Right atrium auricular region (tissue), 2 donors: ENCODE measurements at regions not wholly inside any gene's neighbourhood (a gene's known extent, or its start where the extent isn't known, plus 50 kb on each side); places are given as distances from the start of the nearest gene placed in this dataset.

Experiments used
- DNase-seq: peaks from one replicate; pipeline ENCODE4 v3.0.0-alpha.2; 2019; ENCODE audit warnings: low spot score
- H3K27ac ChIP-seq, 2 donors: fragments of 200-600 bp; sonication (generic); 1 replicate in 1 of 2; 2 replicates in 1 of 2; pipeline ENCODE4 v1.5.1; 2016 to 2019
- H3K27me3 ChIP-seq, 2 donors: fragments of 200-600 bp; sonication (generic); one replicate each; pipeline versions ENCODE4 v1.5.1 to v1.6.0; 2017 to 2019
- H3K36me3 ChIP-seq: fragments of 200-600 bp; sonication (generic); one replicate; pipeline ENCODE4 v1.5.1; 2016
- H3K4me1 ChIP-seq, 2 donors: fragments of 200-600 bp; sonication (generic); one replicate each; pipeline versions ENCODE4 v1.5.1 to v1.6.0; 2017 to 2019
- H3K4me3 ChIP-seq, 2 donors: fragments of 200-600 bp; sonication (generic); 1 replicate in 1 of 2; 2 replicates in 1 of 2; pipeline ENCODE4 v1.5.1; 2017 to 2019; ENCODE audit warnings: mild to moderate bottlenecking in 1 of 2, moderate library complexity in 1 of 2
- H3K9me3 ChIP-seq, 2 donors: fragments of 200-600 bp; sonication (generic); one replicate each; pipeline ENCODE4 v1.5.1; 2019
- CTCF ChIP-seq, 2 donors: fragments of 200-600 bp; sonication (generic); IDR thresholded peaks; one replicate each; pipeline ENCODE4 v1.5.1; 2019; ENCODE audit warnings: antibody characterized with exemption in 2 of 2

GRCh38 chr3:147921051-147921450 is 511.9 kb downstream of the ZIC1 start:
- no peaks in the 10 kb centered on the region for H3K27me3 ChIP-seq
- no peak overlapping the region for H3K27ac ChIP-seq
- TF ChIP-seq CTCF (IDR thresholded peaks at IDR 0.05) = no peak
- H3K9me3 ChIP-seq = no peaks in the 10 kb centered on the region
- H3K36me3 ChIP-seq = no peaks in the 10 kb centered on the region
- no peaks in the 10 kb centered on the region for H3K4me1 ChIP-seq
- no peak overlapping the region for H3K4me3 ChIP-seq
- DNase-seq = no peak

GRCh38 chr3:147924755-147925154 is 515.6 kb downstream of the ZIC1 start:
- H3K9me3 ChIP-seq = no peaks in the 10 kb centered on the region
- no peak for TF ChIP-seq CTCF (IDR thresholded peaks at IDR 0.05)
- H3K36me3 ChIP-seq = no peaks in the 10 kb centered on the region
- H3K4me3 ChIP-seq = no peak overlapping the region
- H3K4me1 ChIP-seq = no peaks in the 10 kb centered on the region
- no peak overlapping the region for H3K27ac ChIP-seq
- DNase-seq = no peak
- H3K27me3 ChIP-seq = no peaks in the 10 kb centered on the region

- H3K27ac ChIP-seq = no peak overlapping the region
- H3K27me3 ChIP-seq = no peaks in the 10 kb centered on the region
- H3K4me3 ChIP-seq = no peak overlapping the region
- TF ChIP-seq CTCF (IDR thresholded peaks at IDR 0.05) = no peak
- no peak for DNase-seq
- H3K36me3 ChIP-seq = no peaks in the 10 kb centered on the region
- no peaks in the 10 kb centered on the region for H3K4me1 ChIP-seq
- H3K9me3 ChIP-seq = no peaks in the 10 kb centered on the region
Observed at GRCh38 chr3:147925272-147925671, 516.1 kb downstream of the ZIC1 start.

- no peaks in the 10 kb centered on the region for H3K27me3 ChIP-seq
- no peaks in the 10 kb centered on the region for H3K9me3 ChIP-seq
- no peaks in the 10 kb centered on the region for H3K4me1 ChIP-seq
- no peak overlapping the region for H3K4me3 ChIP-seq
- no peak for DNase-seq
- no peaks in the 10 kb centered on the region for H3K36me3 ChIP-seq
- TF ChIP-seq CTCF (IDR thresholded peaks at IDR 0.05) = no peak
- H3K27ac ChIP-seq = no peak overlapping the region
Observed at GRCh38 chr3:147930232-147930807, 521.2 kb downstream of the ZIC1 start.

GRCh38 chr3:147934451-147935180 is 525.5 kb downstream of the ZIC1 start:
- no peaks in the 10 kb centered on the region for H3K9me3 ChIP-seq
- H3K27me3 ChIP-seq = no peaks in the 10 kb centered on the region
- H3K4me3 ChIP-seq = no peak overlapping the region
- no peaks in the 10 kb centered on the region for H3K4me1 ChIP-seq
- no peaks in the 10 kb centered on the region for H3K36me3 ChIP-seq
- no peak for DNase-seq
- no peak for TF ChIP-seq CTCF (IDR thresholded peaks at IDR 0.05)
- no peak overlapping the region for H3K27ac ChIP-seq

- DNase-seq = no peak
- no peaks in the 10 kb centered on the region for H3K36me3 ChIP-seq
Observed at GRCh38 chr3:147937341-147937740, 528.2 kb downstream of the ZIC1 start.

More at GRCh38 chr3:147937341-147937740, 528.2 kb downstream of the ZIC1 start:
- H3K4me3 ChIP-seq = no peak overlapping the region
- H3K27ac ChIP-seq = no peak overlapping the region
- TF ChIP-seq CTCF (IDR thresholded peaks at IDR 0.05) = no peak
- no peaks in the 10 kb centered on the region for H3K9me3 ChIP-seq
- no peaks in the 10 kb centered on the region for H3K4me1 ChIP-seq
- H3K27me3 ChIP-seq = no peaks in the 10 kb centered on the region
